ENCODE measurements at regions not wholly inside any gene's neighbourhood (a gene's known extent, or its start where the extent isn't known, plus 50 kb on each side); places are given as distances from the start of the nearest gene placed in this dataset.

DNA sequence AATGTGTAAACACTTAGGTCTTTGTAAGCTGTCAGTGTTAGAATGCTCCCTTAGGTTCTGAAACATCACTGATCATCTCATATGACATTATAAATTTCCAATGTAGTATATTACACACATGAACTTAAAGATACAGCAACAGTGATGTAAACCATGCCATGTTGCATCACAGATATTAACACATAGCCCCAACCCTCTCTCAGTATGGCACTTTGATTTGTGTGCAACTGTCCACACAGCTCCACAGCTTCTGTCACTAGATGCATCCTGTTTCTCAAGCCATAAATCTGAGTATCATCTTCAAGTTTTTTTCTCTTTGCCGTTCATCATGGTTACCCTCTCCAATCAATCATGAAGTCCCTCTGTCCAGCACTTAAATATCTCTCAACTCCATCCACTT lies 69.2 kb upstream of the LRP1B start:
- TF ChIP-seq, protein P1, sequence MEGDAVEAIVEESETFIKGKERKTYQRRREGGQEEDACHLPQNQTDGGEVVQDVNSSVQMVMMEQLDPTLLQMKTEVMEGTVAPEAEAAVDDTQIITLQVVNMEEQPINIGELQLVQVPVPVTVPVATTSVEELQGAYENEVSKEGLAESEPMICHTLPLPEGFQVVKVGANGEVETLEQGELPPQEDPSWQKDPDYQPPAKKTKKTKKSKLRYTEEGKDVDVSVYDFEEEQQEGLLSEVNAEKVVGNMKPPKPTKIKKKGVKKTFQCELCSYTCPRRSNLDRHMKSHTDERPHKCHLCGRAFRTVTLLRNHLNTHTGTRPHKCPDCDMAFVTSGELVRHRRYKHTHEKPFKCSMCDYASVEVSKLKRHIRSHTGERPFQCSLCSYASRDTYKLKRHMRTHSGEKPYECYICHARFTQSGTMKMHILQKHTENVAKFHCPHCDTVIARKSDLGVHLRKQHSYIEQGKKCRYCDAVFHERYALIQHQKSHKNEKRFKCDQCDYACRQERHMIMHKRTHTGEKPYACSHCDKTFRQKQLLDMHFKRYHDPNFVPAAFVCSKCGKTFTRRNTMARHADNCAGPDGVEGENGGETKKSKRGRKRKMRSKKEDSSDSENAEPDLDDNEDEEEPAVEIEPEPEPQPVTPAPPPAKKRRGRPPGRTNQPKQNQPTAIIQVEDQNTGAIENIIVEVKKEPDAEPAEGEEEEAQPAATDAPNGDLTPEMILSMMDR (IDR thresholded peaks at IDR 0.05): no peak
- TF ChIP-seq HDAC2 (IDR thresholded peaks at IDR 0.05): no peak
- TF ChIP-seq RCOR1 (IDR thresholded peaks at IDR 0.05; ENCODE audit: low read depth, low read length): no peak
- TF ChIP-seq, protein P2, sequence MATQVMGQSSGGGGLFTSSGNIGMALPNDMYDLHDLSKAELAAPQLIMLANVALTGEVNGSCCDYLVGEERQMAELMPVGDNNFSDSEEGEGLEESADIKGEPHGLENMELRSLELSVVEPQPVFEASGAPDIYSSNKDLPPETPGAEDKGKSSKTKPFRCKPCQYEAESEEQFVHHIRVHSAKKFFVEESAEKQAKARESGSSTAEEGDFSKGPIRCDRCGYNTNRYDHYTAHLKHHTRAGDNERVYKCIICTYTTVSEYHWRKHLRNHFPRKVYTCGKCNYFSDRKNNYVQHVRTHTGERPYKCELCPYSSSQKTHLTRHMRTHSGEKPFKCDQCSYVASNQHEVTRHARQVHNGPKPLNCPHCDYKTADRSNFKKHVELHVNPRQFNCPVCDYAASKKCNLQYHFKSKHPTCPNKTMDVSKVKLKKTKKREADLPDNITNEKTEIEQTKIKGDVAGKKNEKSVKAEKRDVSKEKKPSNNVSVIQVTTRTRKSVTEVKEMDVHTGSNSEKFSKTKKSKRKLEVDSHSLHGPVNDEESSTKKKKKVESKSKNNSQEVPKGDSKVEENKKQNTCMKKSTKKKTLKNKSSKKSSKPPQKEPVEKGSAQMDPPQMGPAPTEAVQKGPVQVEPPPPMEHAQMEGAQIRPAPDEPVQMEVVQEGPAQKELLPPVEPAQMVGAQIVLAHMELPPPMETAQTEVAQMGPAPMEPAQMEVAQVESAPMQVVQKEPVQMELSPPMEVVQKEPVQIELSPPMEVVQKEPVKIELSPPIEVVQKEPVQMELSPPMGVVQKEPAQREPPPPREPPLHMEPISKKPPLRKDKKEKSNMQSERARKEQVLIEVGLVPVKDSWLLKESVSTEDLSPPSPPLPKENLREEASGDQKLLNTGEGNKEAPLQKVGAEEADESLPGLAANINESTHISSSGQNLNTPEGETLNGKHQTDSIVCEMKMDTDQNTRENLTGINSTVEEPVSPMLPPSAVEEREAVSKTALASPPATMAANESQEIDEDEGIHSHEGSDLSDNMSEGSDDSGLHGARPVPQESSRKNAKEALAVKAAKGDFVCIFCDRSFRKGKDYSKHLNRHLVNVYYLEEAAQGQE (IDR thresholded peaks at IDR 0.05): no peak

Data from A549 (cell line).